Kidney (tissue), 13 donors: ENCODE measurements at regions not wholly inside any gene's neighbourhood (a gene's known extent, or its start where the extent isn't known, plus 50 kb on each side); places are given as distances from the start of the nearest gene placed in this dataset.

ENCODE experiments used
- DNase-seq, 5 donors: peaks; one replicate each; pipeline ENCODE4 v3.0.0-alpha.2; 2013 to 2020
- FAIRE-seq: peaks from 2 replicates; lab custom pipeline; 2012; peaks lifted over from hg19 to GRCh38; lab: Jason Lieb, UNC
- H3K27ac ChIP-seq, 2 donors: one replicate each; pipeline ENCODE4 v1.7.0; 2013; ENCODE audit warnings: low read depth in 2 of 2, low read length in 2 of 2, inconsistent platforms in 1 of 2
- H3K27me3 ChIP-seq: one replicate; pipeline ENCODE4 v1.7.1; 2013; ENCODE audit warnings: low read length, inconsistent platforms; ENCODE audit not compliant: control insufficient read depth, insufficient read depth
- H3K36me3 ChIP-seq, 3 donors: one replicate each; pipeline versions ENCODE4 v1.7.0 to v1.7.1; 2013; ENCODE audit warnings: low read length in 3 of 3, control low read depth in 1 of 3, inconsistent platforms in 1 of 3; ENCODE audit not compliant: insufficient read depth in 3 of 3, control insufficient read depth in 2 of 3
- H3K4me1 ChIP-seq, 3 donors: one replicate each; pipeline versions ENCODE4 v1.7.0 to v1.7.1; 2013; ENCODE audit warnings: low read length in 3 of 3, inconsistent platforms in 1 of 3, low read depth in 1 of 3; ENCODE audit not compliant: control insufficient read depth in 2 of 3, insufficient read depth in 2 of 3
- H3K4me3 ChIP-seq, 3 donors: one replicate each; pipeline versions ENCODE4 v1.7.0 to v1.8.1; 2013; ENCODE audit warnings: low read length in 3 of 3, control low read depth in 1 of 3, inconsistent platforms in 1 of 3
- H3K9ac ChIP-seq, 3 donors: one replicate each; pipeline versions ENCODE4 v1.7.0 to v1.7.1; 2013; ENCODE audit warnings: low read length in 3 of 3, control low read depth in 1 of 3, inconsistent platforms in 1 of 3
- H3K9me3 ChIP-seq, 3 donors: one replicate each; pipeline versions ENCODE4 v1.7.0 to v1.7.1; 2013; ENCODE audit warnings: low read length in 3 of 3, control low read depth in 1 of 3, inconsistent platforms in 1 of 3; ENCODE audit not compliant: control insufficient read depth in 2 of 3, insufficient read depth in 1 of 3
- intact Hi-C: fragments of 100-400 bp; cut with DNase I; formaldehyde crosslinking; loops from one replicate; pipeline ENCODE4 v1.11.1; 2022
- TF ChIP-seq, protein P1 (sequence below): IDR thresholded peaks from 3 replicates; pipeline ENCODE4 v1.5.1; 2012; ENCODE audit warnings: mild to moderate bottlenecking, moderate library complexity, borderline replicate concordance; ENCODE audit not compliant: insufficient read depth; ENCODE audit errors: extremely low read depth
- donor health status: control.
- donor health status: control.
- donor health status: control.
- donor health status: control.
- donor health status: control.
- donor health status: DM: yes; HTN: yes; CAD: no.
- donor health status: Normal renal cell carcinoma (clear cell type).

DNA sequence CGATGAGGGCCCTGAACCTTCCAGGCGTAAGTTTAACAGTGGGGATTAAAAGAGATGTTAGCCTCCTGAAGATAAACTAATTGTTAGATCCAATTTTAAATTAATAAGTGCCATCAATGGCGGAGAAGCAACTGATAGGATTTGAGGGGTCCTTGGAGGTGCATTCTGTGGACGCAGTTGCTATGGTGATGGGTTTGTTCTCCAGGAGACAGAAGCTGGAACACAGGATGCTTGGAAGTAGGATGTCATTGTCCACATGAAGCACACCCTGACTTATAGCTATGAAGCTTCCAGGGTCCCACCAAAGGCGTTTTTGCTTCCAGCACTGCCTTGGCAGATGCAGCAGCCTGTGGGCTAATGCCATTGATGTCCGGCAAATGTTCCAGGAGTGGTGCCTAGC is 331.0 kb upstream of the IL12A start:
- DNase-seq (no peak), FAIRE-seq (no peak)
- H3K9ac ChIP-seq, result no peak overlapping the region
- peaks cover 0 to 6% (median 0%) of the 10 kb centered on the region in 3 donors for H3K9me3 ChIP-seq
- no peak overlapping the region for H3K27ac ChIP-seq
- H3K27me3 ChIP-seq, result no peaks in the 10 kb centered on the region
- H3K36me3 ChIP-seq, result no peaks in the 10 kb centered on the region
- H3K4me3 ChIP-seq, result no peak overlapping the region
- no peaks in the 10 kb centered on the region for H3K4me1 ChIP-seq
- TF ChIP-seq, protein P1, sequence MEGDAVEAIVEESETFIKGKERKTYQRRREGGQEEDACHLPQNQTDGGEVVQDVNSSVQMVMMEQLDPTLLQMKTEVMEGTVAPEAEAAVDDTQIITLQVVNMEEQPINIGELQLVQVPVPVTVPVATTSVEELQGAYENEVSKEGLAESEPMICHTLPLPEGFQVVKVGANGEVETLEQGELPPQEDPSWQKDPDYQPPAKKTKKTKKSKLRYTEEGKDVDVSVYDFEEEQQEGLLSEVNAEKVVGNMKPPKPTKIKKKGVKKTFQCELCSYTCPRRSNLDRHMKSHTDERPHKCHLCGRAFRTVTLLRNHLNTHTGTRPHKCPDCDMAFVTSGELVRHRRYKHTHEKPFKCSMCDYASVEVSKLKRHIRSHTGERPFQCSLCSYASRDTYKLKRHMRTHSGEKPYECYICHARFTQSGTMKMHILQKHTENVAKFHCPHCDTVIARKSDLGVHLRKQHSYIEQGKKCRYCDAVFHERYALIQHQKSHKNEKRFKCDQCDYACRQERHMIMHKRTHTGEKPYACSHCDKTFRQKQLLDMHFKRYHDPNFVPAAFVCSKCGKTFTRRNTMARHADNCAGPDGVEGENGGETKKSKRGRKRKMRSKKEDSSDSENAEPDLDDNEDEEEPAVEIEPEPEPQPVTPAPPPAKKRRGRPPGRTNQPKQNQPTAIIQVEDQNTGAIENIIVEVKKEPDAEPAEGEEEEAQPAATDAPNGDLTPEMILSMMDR, result no peak
- intact Hi-C loops, result no loop called here

DNA sequence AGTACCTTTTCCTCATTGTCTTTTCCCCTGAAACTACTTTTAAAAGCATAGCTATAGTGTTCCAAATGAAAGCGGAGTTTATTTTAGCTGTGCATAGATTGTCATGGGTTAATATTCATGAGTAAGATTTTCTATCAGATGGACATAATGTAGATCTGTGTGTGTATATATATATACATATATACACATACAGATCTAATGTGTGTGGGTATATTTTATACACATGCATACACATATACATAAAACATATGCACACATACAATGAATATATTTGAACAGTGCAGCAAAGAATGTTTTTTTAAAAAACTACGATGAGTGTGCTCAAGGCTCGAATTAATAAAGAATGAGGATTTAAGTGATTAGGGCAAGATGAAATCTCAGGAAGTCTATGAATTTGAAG is 328.3 kb upstream of the IL12A start:
- DNase-seq (no peak), FAIRE-seq (no peak)
- H3K36me3 ChIP-seq, result no peaks in the 10 kb centered on the region
- no peak overlapping the region for H3K9ac ChIP-seq
- intact Hi-C loops, result no loop called here
- TF ChIP-seq, protein P1, result no peak
- no peaks in the 10 kb centered on the region for H3K4me1 ChIP-seq
- H3K9me3 ChIP-seq, result peaks cover 0 to 6% (median 0%) of the 10 kb centered on the region in 3 donors
- no peak overlapping the region for H3K4me3 ChIP-seq
- H3K27ac ChIP-seq, result no peak overlapping the region
- no peaks in the 10 kb centered on the region for H3K27me3 ChIP-seq

DNA sequence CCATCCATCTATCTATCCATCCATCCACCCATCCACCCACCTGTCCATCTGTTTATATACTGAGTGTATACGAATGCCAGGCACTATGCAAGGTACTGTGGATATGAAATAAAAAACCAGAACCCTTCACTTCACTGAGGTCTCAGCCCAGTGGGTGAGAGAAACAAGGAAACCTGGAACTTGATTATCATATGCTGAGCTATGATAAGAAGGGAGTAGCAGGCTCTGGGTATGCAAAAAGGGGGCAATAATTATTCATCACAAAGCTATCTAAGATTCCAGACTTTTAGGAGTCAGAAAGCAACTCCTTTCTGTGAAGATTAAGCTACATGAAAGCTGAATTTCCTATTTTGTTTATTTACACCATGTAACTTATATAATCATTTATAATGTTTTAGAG is 327.7 kb upstream of the IL12A start:
- FAIRE-seq (no peak), DNase-seq (no peak)
- H3K4me1 ChIP-seq, result no peaks in the 10 kb centered on the region
- H3K36me3 ChIP-seq, result no peaks in the 10 kb centered on the region
- H3K9me3 ChIP-seq, result peaks cover 0 to 6% (median 0%) of the 10 kb centered on the region in 3 donors
- H3K4me3 ChIP-seq, result no peak overlapping the region
- no peak overlapping the region for H3K9ac ChIP-seq
- H3K27me3 ChIP-seq, result no peaks in the 10 kb centered on the region
- intact Hi-C loops, result no loop called here
- no peak overlapping the region for H3K27ac ChIP-seq
- TF ChIP-seq, protein P1, result no peak

DNA sequence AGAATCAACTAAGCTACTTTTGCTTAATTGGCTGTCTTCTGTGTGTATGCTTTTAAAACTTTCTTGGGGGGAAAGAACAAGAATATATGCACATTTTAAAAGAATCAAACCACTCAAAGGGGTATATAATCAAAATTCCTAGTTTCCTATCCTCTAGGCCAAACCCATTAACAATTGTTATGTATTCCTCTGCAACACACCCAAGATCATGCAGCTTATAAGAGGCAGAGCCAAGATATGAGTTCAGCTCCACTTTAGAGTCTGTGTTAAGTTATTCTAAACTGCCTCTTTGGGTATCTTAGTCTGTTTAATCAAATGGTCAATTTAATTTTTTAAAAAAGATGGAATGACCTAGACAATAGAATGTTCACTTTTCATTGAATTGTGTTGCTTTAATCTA is 326.1 kb upstream of the IL12A start:
- no peak overlapping the region for H3K27ac ChIP-seq
- H3K4me3 ChIP-seq, result no peak overlapping the region
- H3K4me1 ChIP-seq, result peaks cover 0 to 3% (median 0%) of the 10 kb centered on the region in 3 donors
- no peaks in the 10 kb centered on the region for H3K36me3 ChIP-seq
- peaks cover 0 to 6% (median 0%) of the 10 kb centered on the region in 3 donors for H3K9me3 ChIP-seq
- TF ChIP-seq, protein P1, result no peak
- DNase-seq (no peak), FAIRE-seq (no peak)
- intact Hi-C loops, result no loop called here
- no peaks in the 10 kb centered on the region for H3K27me3 ChIP-seq
- H3K9ac ChIP-seq, result no peak overlapping the region
